Prostate gland (tissue), 2 donors: ENCODE measurements at regions not wholly inside any gene's neighbourhood (a gene's known extent, or its start where the extent isn't known, plus 50 kb on each side); places are given as distances from the start of the nearest gene placed in this dataset.

Source experiments
- DNase-seq: peaks from one replicate; pipeline ENCODE4 v3.0.0-alpha.2; 2019; ENCODE audit warnings: low spot score
- H3K27ac ChIP-seq, 2 donors: fragments of 200-600 bp; sonication (generic); 2 replicates each; pipeline ENCODE4 v1.5.1; 2017 to 2019
- H3K27me3 ChIP-seq: fragments of 200-600 bp; sonication (generic); replicated peaks from 2 replicates; pipeline ENCODE4 v1.5.1; 2019; ENCODE audit not compliant: insufficient read depth
- H3K36me3 ChIP-seq, 2 donors: fragments of 200-600 bp; sonication (generic); 1 replicate in 1 of 2; 2 replicates in 1 of 2; pipeline versions ENCODE4 v1.5.1 to v1.8.1; 2017 to 2019
- H3K4me1 ChIP-seq: fragments of 200-600 bp; sonication (generic); replicated peaks from 2 replicates; pipeline ENCODE4 v1.5.1; 2019
- H3K4me3 ChIP-seq, 2 donors: fragments of 200-600 bp; sonication (generic); 2 replicates each; pipeline ENCODE4 v1.5.1; 2017 to 2019
- H3K9me3 ChIP-seq: fragments of 200-600 bp; sonication (generic); 2 replicates; pipeline ENCODE4 v1.5.1; 2017
- POLR2A ChIP-seq: fragments of 450-650 bp; IDR thresholded peaks from one replicate; pipeline ENCODE4 v1.6.1; 2016; ENCODE audit warnings: antibody characterized with exemption, mild to moderate bottlenecking
- POLR2AphosphoS5 ChIP-seq: sonication (generic); formaldehyde crosslinking; IDR thresholded peaks from one replicate; pipeline ENCODE4 v1.6.1; 2017; ENCODE audit warnings: antibody characterized with exemption
- WGBS: methylation state at CpG from one replicate; pipeline ENCODE4 v1.1.5; 2018; 5-methylcytosine and 5-hydroxymethylcytosine counted together
- intact Hi-C: fragments of 100-400 bp; cut with DNase I; formaldehyde crosslinking; loops from one replicate; pipeline ENCODE4 v1.14.2; 2022
- TF ChIP-seq, protein P1 (sequence below), 4 experiments: fragments of 200-600 bp in 2 of 4; fragments of 450-650 bp in 2 of 4; sonication (generic) in 2 of 4; IDR thresholded peaks; 1 replicate in 3 of 4; 2 replicates in 1 of 4; pipeline ENCODE4 v1.5.1; 2016 to 2019; ENCODE audit warnings: antibody characterized with exemption in 4 of 4, mild to moderate bottlenecking in 2 of 4, moderate library complexity in 2 of 4

DNA sequence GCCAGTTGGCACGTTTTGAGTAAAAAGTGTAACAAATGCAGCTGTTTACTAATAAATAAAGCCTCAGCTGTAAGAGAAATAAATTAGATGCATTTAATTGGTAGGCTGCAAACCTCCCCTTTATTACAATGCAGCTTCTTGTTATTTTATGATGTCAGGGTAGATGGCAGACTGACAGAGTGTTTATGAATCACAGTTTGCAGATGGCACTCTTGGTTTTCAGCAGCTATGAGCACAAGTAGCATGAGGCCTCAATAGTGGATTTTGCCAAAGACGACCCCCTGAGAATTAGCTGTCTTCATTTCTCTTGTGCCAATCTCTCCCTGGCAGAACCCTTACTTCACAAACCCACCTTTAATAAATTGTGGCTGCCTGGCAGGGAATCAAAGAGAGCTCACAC is 161.2 kb upstream of the C1orf87 start:
- TF ChIP-seq, protein P1, sequence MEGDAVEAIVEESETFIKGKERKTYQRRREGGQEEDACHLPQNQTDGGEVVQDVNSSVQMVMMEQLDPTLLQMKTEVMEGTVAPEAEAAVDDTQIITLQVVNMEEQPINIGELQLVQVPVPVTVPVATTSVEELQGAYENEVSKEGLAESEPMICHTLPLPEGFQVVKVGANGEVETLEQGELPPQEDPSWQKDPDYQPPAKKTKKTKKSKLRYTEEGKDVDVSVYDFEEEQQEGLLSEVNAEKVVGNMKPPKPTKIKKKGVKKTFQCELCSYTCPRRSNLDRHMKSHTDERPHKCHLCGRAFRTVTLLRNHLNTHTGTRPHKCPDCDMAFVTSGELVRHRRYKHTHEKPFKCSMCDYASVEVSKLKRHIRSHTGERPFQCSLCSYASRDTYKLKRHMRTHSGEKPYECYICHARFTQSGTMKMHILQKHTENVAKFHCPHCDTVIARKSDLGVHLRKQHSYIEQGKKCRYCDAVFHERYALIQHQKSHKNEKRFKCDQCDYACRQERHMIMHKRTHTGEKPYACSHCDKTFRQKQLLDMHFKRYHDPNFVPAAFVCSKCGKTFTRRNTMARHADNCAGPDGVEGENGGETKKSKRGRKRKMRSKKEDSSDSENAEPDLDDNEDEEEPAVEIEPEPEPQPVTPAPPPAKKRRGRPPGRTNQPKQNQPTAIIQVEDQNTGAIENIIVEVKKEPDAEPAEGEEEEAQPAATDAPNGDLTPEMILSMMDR (IDR thresholded peaks at IDR 0.05) = no peak
- TF ChIP-seq POLR2AphosphoS5 (no peak), POLR2A (no peak)
- Histone ChIP-seq H3K27ac (no peak overlapping the region), H3K27me3 (no peaks in the 10 kb centered on the region), H3K4me1 (no peaks in the 10 kb centered on the region), H3K4me3 (no peak overlapping the region), H3K9me3 (no peaks in the 10 kb centered on the region), H3K36me3 (no peaks in the 10 kb centered on the region)
- DNase-seq = no peak
- intact Hi-C loops = no loop called here
- 62% methylated on average over 2 of the region's 2 CpGs for WGBS

DNA sequence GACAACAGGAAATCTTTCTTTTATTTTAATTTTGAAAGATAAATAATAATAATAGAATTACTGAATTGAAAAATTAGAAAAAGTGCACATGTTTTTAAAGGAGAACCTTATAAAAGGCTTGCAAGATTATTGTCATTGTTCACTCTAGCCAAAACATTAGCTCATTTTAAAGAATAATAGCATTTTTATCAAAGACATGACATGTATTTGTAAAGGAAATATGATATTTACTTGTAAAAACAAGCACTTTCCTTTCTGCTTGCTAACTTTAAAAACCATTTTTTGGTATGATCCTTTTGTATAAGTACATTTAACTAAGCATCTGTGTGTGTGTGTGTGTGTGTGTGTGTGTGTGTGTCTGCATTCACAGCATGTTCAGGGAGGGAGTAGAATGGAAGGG is 156.3 kb upstream of the C1orf87 start:
- no peak overlapping the region for H3K27ac ChIP-seq
- intact Hi-C loops = no loop called here
- no peaks in the 10 kb centered on the region for H3K36me3 ChIP-seq
- no peak for TF ChIP-seq POLR2AphosphoS5
- TF ChIP-seq, protein P1 (IDR thresholded peaks at IDR 0.05) = no peak
- TF ChIP-seq POLR2A = no peak
- H3K4me3 ChIP-seq = no peak overlapping the region
- no peaks in the 10 kb centered on the region for H3K27me3 ChIP-seq
- no peak for DNase-seq
- H3K9me3 ChIP-seq = no peaks in the 10 kb centered on the region
- H3K4me1 ChIP-seq = no peaks in the 10 kb centered on the region

DNA sequence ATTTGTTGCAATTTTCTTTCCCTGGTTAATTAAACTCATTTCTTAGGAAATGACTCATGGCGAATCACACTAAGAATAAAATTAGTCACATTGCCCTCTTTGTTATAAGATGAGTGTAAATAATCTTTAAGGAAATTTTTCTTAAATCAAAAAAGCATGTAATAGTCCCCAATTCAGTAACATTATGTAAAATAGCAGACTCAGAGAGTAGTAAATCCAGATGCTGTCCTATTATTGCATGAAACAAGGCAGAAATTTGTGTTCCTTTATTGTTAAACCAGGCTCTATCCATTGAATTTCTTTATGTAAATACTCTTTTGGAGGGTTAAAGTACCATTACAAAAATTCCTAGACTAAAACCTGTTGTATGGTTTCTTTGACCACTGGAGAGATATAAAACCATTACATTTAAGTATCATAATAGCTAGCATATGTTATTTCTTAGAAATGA is 154.5 kb upstream of the C1orf87 start:
- Histone ChIP-seq H3K36me3 (no peaks in the 10 kb centered on the region), H3K9me3 (no peaks in the 10 kb centered on the region), H3K27ac (no peak overlapping the region), H3K27me3 (no peaks in the 10 kb centered on the region), H3K4me1 (no peaks in the 10 kb centered on the region), H3K4me3 (no peak overlapping the region)
- TF ChIP-seq POLR2A (no peak), POLR2AphosphoS5 (no peak)
- TF ChIP-seq, protein P1 (IDR thresholded peaks at IDR 0.05) = no peak
- no peak for DNase-seq
- 90% methylated on average over 1 of the region's 1 CpG for WGBS
- intact Hi-C loops = no loop called here

DNA sequence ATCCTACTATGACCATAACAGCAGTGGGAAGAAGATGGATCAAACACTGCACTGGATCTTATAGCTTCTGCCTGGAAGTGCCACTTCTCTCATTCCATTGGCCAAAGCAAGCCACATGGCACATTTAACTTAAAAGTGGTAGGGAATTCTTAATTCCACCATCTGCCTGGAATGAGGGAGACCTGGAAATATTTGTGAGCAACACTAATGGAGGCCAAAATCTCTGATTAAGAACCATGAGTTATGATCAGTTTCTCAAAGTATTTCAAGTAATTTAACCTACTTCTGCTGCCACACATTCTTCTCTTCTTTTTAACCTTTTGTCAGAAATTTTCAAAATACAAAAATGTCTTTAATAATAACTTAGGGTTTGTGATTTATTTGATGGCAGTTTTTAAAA is 154.0 kb upstream of the C1orf87 start:
- intact Hi-C loops = no loop called here
- H3K4me1 ChIP-seq = no peaks in the 10 kb centered on the region
- H3K9me3 ChIP-seq = no peaks in the 10 kb centered on the region
- no peak overlapping the region for H3K27ac ChIP-seq
- no peak overlapping the region for H3K4me3 ChIP-seq
- no peaks in the 10 kb centered on the region for H3K27me3 ChIP-seq
- DNase-seq = no peak
- no peaks in the 10 kb centered on the region for H3K36me3 ChIP-seq
- TF ChIP-seq POLR2AphosphoS5 = no peak
- no peak for TF ChIP-seq POLR2A
- TF ChIP-seq, protein P1 (IDR thresholded peaks at IDR 0.05) = no peak

DNA sequence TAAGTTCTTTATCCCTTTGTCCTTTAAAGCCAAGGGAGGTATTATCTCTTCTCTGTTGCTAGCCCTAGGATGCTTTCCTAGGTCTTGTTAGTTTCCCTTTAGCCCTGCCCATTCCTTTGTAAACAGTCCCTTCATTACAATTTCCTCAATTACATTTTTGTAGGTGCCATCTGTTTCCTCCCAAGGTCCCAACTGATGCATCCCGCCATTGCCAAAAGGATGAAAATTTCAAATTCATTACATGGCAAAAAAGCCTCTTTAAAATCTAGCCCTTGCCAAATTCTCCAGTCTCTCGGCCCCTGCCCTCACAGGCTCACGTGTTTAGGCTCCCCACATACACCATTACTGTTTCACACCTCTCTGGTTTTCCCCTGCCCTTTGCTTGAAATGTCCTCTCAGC is 151.9 kb upstream of the C1orf87 start:
- no peak overlapping the region for H3K4me3 ChIP-seq
- DNase-seq = no peak
- H3K27me3 ChIP-seq = no peaks in the 10 kb centered on the region
- no peaks in the 10 kb centered on the region for H3K9me3 ChIP-seq
- no peaks in the 10 kb centered on the region for H3K36me3 ChIP-seq
- intact Hi-C loops = no loop called here
- no peak for TF ChIP-seq POLR2A
- TF ChIP-seq, protein P1 (IDR thresholded peaks at IDR 0.05) = no peak
- TF ChIP-seq POLR2AphosphoS5 = no peak
- H3K4me1 ChIP-seq = no peaks in the 10 kb centered on the region
- H3K27ac ChIP-seq = no peak overlapping the region
- WGBS = 75% methylated on average over 3 of the region's 3 CpGs
